A673 (cell line): ENCODE measurements at regions not wholly inside any gene's neighbourhood (a gene's known extent, or its start where the extent isn't known, plus 50 kb on each side); places are given as distances from the start of the nearest gene placed in this dataset.

Experiments
- BruUV-seq: library from RNA; stranded (reverse); fragments of 400-500 nt; replicated peaks from 2 replicates; lab custom pipeline; 2021; lab: Mats Ljungman, UMichigan
- CTCF ChIA-PET: fragments of 300-600 bp; sonication (Branson Sonifier 250); formaldehyde crosslinking; loops from one replicate; lab custom pipeline; 2022; ENCODE audit warnings: antibody characterized with exemption; lab: Charles Lee
- POLR2A ChIA-PET: fragments of 300-600 bp; sonication (Branson Sonifier 250); formaldehyde crosslinking; loops from one replicate; lab custom pipeline; 2022; ENCODE audit warnings: antibody characterized with exemption; ENCODE audit not compliant: low non-redundant PET; lab: Charles Lee
- DNase-seq: peaks from one replicate; pipeline ENCODE4 v3.0.0-alpha.2; 2015; ENCODE audit warnings: low spot score
- H3K27ac ChIP-seq: fragments of 200-600 bp; sonication (generic); 2 replicates; pipeline ENCODE4 v1.5.1; 2016; ENCODE audit warnings: mixed run types, low read depth, mild to moderate bottlenecking, mixed read lengths, antibody characterized with exemption, low read length; ENCODE audit not compliant: poor library complexity, severe bottlenecking
- H3K27me3 ChIP-seq: fragments of 200-600 bp; sonication (generic); replicated peaks from 2 replicates; pipeline ENCODE4 v1.6.1; 2017; ENCODE audit warnings: mixed run types, low read depth, mild to moderate bottlenecking, mixed read lengths, antibody characterized with exemption, low read length; ENCODE audit not compliant: insufficient read depth, poor library complexity
- H3K36me3 ChIP-seq: fragments of 200-600 bp; sonication (generic); 2 replicates; pipeline ENCODE4 v1.6.1; 2016; ENCODE audit warnings: mixed run types, mild to moderate bottlenecking, mixed read lengths, antibody characterized with exemption, low read length; ENCODE audit not compliant: insufficient read depth, poor library complexity, severe bottlenecking
- H3K4me1 ChIP-seq: fragments of 200-600 bp; sonication (generic); 2 replicates; pipeline ENCODE4 v1.6.1; 2017; ENCODE audit warnings: mixed run types, mild to moderate bottlenecking, mixed read lengths, antibody characterized with exemption, low read length; ENCODE audit not compliant: insufficient read depth, poor library complexity, severe bottlenecking
- H3K4me3 ChIP-seq: fragments of 200-600 bp; sonication (generic); 2 replicates; pipeline ENCODE4 v1.5.1; 2016; ENCODE audit warnings: low read depth, mixed run types, mild to moderate bottlenecking, mixed read lengths, low read length; ENCODE audit not compliant: poor library complexity, severe bottlenecking
- H3K9me3 ChIP-seq: fragments of 200-600 bp; sonication (generic); 2 replicates; pipeline ENCODE4 v1.6.1; 2016; ENCODE audit warnings: mixed run types, low read depth, mild to moderate bottlenecking, mixed read lengths, antibody characterized with exemption, low read length; ENCODE audit not compliant: poor library complexity, severe bottlenecking
- CTCF ChIP-seq: fragments of 300-800, 200-600 bp; sonication (generic); conservative IDR thresholded peaks from 2 replicates; pipeline ENCODE4 v1.5.1; 2017; ENCODE audit warnings: low read depth, mild to moderate bottlenecking, antibody characterized with exemption, low read length, moderate library complexity, mixed read lengths
- EZH2 ChIP-seq: fragments of 200-600 bp; sonication (generic); IDR thresholded peaks from 2 replicates; pipeline ENCODE4 v1.6.1; 2017; ENCODE audit warnings: borderline replicate concordance, low read depth, mild to moderate bottlenecking, mixed read lengths, antibody characterized with exemption, low read length; ENCODE audit not compliant: poor library complexity, severe bottlenecking
- intact Hi-C: fragments of 100-400 bp; cut with micrococcal nuclease; formaldehyde crosslinking; loops from one replicate; pipeline ENCODE4 v1.10.0; 2022; ENCODE audit not compliant: unreplicated experiment

- intact Hi-C loops: no loop called here
These were observed 234.6 kb downstream of the SLC7A11 start for GRCh38 chr4:138007572-138007971.

GRCh38 chr4:138005486-138005885 lies 236.7 kb downstream of the SLC7A11 start:
- no TSS peak for BruUV-seq
- Histone ChIP-seq H3K4me1 (no peaks in the 10 kb centered on the region), H3K27me3 (no peaks in the 10 kb centered on the region), H3K4me3 (no peak overlapping the region), H3K36me3 (no peaks in the 10 kb centered on the region), H3K27ac (no peak overlapping the region), H3K9me3 (no peaks in the 10 kb centered on the region)
- intact Hi-C loops: no loop called here
- ChIA-PET CTCF (no interaction called here), POLR2A (no interaction called here)
- no peak for DNase-seq
- TF ChIP-seq EZH2 (no peak), CTCF (no peak)

More at GRCh38 chr4:138007572-138007971, 234.6 kb downstream of the SLC7A11 start:
- TF ChIP-seq CTCF (peak; percentile 38; the same call in 1 of the 2 replicates), EZH2 (no peak)
- Histone ChIP-seq H3K27ac (no peak overlapping the region), H3K27me3 (no peaks in the 10 kb centered on the region), H3K9me3 (no peaks in the 10 kb centered on the region), H3K4me1 (no peaks in the 10 kb centered on the region), H3K4me3 (no peak overlapping the region), H3K36me3 (no peaks in the 10 kb centered on the region)
- ChIA-PET POLR2A (no interaction called here), CTCF (no interaction called here)
- peak; percentile 13 for DNase-seq
- BruUV-seq: no TSS peak

GRCh38 chr4:138003248-138003647 lies 238.9 kb downstream of the SLC7A11 start:
- no peak for DNase-seq
- no peaks in the 10 kb centered on the region for H3K27me3 ChIP-seq
- intact Hi-C loops: no loop called here
- H3K27ac ChIP-seq: no peak overlapping the region
- no peak overlapping the region for H3K4me3 ChIP-seq
- ChIA-PET CTCF (no interaction called here), POLR2A (no interaction called here)
- H3K9me3 ChIP-seq: no peaks in the 10 kb centered on the region
- no peaks in the 10 kb centered on the region for H3K36me3 ChIP-seq
- TF ChIP-seq CTCF: no peak
- TF ChIP-seq EZH2: no peak
- H3K4me1 ChIP-seq: no peaks in the 10 kb centered on the region
- BruUV-seq: no TSS peak
